ENCODE measurements at regions not wholly inside any gene's neighbourhood (a gene's known extent, or its start where the extent isn't known, plus 50 kb on each side); places are given as distances from the start of the nearest gene placed in this dataset.

DNA sequence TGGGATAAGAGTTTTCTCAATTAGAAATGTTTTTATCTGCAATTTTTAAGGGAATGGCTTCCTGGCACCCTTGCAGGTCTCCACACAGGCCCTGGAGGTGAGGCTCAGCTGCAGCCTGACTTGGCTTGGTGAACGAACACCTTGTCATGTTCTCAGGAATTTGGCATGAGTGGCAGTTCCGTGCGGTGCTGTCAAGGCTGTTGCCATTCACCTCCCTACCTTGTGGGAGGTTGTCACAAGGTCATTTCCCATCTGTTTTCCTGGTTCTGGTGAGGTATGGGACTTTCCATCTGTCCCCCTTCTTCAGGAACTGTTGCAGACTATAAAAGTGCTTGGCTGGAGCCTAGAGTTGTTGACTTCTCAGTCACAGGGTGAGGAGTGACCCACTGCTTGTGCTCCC lies 82.9 kb downstream of the ELOVL4 start:
- Histone ChIP-seq H3K9ac (ENCODE audit: low read length) (no peak overlapping the region), H3K27ac (ENCODE audit: low read length, poor library complexity, severe bottlenecking) (no peak overlapping the region), H3K14ac (ENCODE audit: low read length in 2 of 2) (no peak overlapping the region), H2BK12ac (ENCODE audit: low read length in 2 of 2) (no peak overlapping the region), H2BK120ac (ENCODE audit: low read depth, low read length) (no peak overlapping the region), H3K79me1 (replicated peaks; ENCODE audit: low read length, poor library complexity, severe bottlenecking) (no peaks in the 10 kb centered on the region), H4K91ac (ENCODE audit: low read length) (no peak overlapping the region), H3K27me3 (ENCODE audit: control insufficient read depth in 1 of 2, insufficient read depth in 1 of 2, low read length in 2 of 2) (no peaks in the 10 kb centered on the region), H3K4me2 (ENCODE audit: low read length, poor library complexity, severe bottlenecking) (no peak overlapping the region), H2AK5ac (ENCODE audit: low read length, severe bottlenecking) (no peak overlapping the region), H3K36me3 (ENCODE audit: control insufficient read depth in 1 of 2, insufficient read depth in 2 of 2, low read depth in 1 of 2, low read length in 2 of 2) (no peaks in the 10 kb centered on the region), H2BK15ac (ENCODE audit: low read depth, poor library complexity, severe bottlenecking) (no peak overlapping the region), H3K18ac (ENCODE audit: low read depth in 1 of 2, low read length in 2 of 2) (no peak overlapping the region), H3K23ac (ENCODE audit: low read length in 2 of 2) (no peak overlapping the region), H3K4me3 (ENCODE audit: insufficient read depth in 1 of 2, low read depth in 1 of 2, low read length in 2 of 2) (no peak overlapping the region), H3K9me3 (ENCODE audit: control insufficient read depth, low read length) (no peaks in the 10 kb centered on the region), H2BK5ac (ENCODE audit: low read depth, low read length, poor library complexity, severe bottlenecking) (no peak overlapping the region), H2AFZ (ENCODE audit: low read depth, low read length) (no peak overlapping the region), H3K4me1 (ENCODE audit: control insufficient read depth, insufficient read depth, low read depth, low read length) (peaks cover under 1% of the 10 kb centered on the region), H3K4ac (ENCODE audit: low read depth in 1 of 2, low read length in 2 of 2) (no peak overlapping the region), H4K8ac (ENCODE audit: low read length) (no peak overlapping the region)
- 80% methylated on average over 3 of the region's 3 CpGs for WGBS
- DNase-seq, result no peak

DNA sequence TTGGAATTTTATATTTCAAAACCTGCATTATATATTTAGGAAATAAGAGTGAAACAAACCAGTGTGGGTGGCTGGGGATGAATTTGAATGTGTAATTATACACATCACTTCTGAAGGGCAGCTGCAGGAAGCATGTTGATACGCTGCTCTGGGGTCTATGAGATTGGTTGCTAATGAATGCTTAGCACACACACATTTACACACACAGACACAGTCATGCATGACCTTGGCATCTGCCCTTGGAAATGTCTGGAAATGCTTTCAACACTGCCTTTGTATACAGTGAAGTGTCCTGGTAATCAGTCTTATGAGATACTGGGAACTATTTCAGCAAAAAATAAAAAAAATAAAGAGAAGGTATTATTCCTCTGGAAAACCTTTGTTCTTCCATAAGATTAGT lies 83.4 kb downstream of the ELOVL4 start:
- no peak overlapping the region for H2BK15ac ChIP-seq (ENCODE audit: low read depth, poor library complexity, severe bottlenecking)
- no peak overlapping the region for H2BK5ac ChIP-seq (ENCODE audit: low read depth, low read length, poor library complexity, severe bottlenecking)
- H3K4me2 ChIP-seq (ENCODE audit: low read length, poor library complexity, severe bottlenecking), result no peak overlapping the region
- H3K27me3 ChIP-seq (ENCODE audit: control insufficient read depth in 1 of 2, insufficient read depth in 1 of 2, low read length in 2 of 2), result no peaks in the 10 kb centered on the region
- no peak overlapping the region for H3K14ac ChIP-seq (ENCODE audit: low read length in 2 of 2)
- no peak overlapping the region for H3K9ac ChIP-seq (ENCODE audit: low read length)
- no peaks in the 10 kb centered on the region for H3K9me3 ChIP-seq (ENCODE audit: control insufficient read depth, low read length)
- H3K27ac ChIP-seq (ENCODE audit: low read length, poor library complexity, severe bottlenecking), result no peak overlapping the region
- H4K8ac ChIP-seq (ENCODE audit: low read length), result no peak overlapping the region
- H3K36me3 ChIP-seq (ENCODE audit: control insufficient read depth in 1 of 2, insufficient read depth in 2 of 2, low read depth in 1 of 2, low read length in 2 of 2), result no peaks in the 10 kb centered on the region
- H2AFZ ChIP-seq (ENCODE audit: low read depth, low read length), result no peak overlapping the region
- no peak overlapping the region for H2AK5ac ChIP-seq (ENCODE audit: low read length, severe bottlenecking)
- no peak overlapping the region for H3K4ac ChIP-seq (ENCODE audit: low read depth in 1 of 2, low read length in 2 of 2)
- no peak for DNase-seq
- H2BK12ac ChIP-seq (ENCODE audit: low read length in 2 of 2), result no peak overlapping the region
- H3K4me3 ChIP-seq (ENCODE audit: insufficient read depth in 1 of 2, low read depth in 1 of 2, low read length in 2 of 2), result no peak overlapping the region
- no peak overlapping the region for H4K91ac ChIP-seq (ENCODE audit: low read length)
- no peak overlapping the region for H2BK120ac ChIP-seq (ENCODE audit: low read depth, low read length)
- no peaks in the 10 kb centered on the region for H3K4me1 ChIP-seq (ENCODE audit: control insufficient read depth, insufficient read depth, low read depth, low read length)
- no peak overlapping the region for H3K18ac ChIP-seq (ENCODE audit: low read depth in 1 of 2, low read length in 2 of 2)
- no CpG with 5 or more reads among the region's 1 CpG for WGBS
- H3K79me1 ChIP-seq (replicated peaks; ENCODE audit: low read length, poor library complexity, severe bottlenecking), result no peaks in the 10 kb centered on the region
- no peak overlapping the region for H3K23ac ChIP-seq (ENCODE audit: low read length in 2 of 2)

DNA sequence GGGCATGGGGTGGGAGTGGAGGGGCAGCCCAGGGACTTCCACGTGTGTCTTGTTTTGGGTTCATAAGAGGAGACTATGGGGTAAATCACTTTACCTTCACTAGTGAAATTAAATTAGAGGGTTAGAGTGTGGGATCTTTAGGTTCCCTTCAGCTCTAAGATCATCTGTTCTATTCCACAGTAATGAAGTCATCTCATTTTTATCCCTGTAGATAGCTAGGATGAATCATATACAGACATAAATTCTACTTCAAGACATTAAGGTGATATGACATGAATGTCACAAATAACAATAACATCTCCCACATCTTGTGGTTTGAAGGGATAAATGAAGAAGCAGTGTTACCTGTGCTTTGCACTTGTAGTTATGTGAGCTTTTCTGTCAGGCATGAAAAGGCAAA lies 83.8 kb downstream of the ELOVL4 start:
- no peak overlapping the region for H3K9ac ChIP-seq (ENCODE audit: low read length)
- no peak overlapping the region for H3K18ac ChIP-seq (ENCODE audit: low read depth in 1 of 2, low read length in 2 of 2)
- H3K4me1 ChIP-seq (ENCODE audit: control insufficient read depth, insufficient read depth, low read depth, low read length), result no peaks in the 10 kb centered on the region
- no peak overlapping the region for H2BK5ac ChIP-seq (ENCODE audit: low read depth, low read length, poor library complexity, severe bottlenecking)
- no peak overlapping the region for H2BK12ac ChIP-seq (ENCODE audit: low read length in 2 of 2)
- no peak overlapping the region for H4K8ac ChIP-seq (ENCODE audit: low read length)
- no peak for DNase-seq
- no peaks in the 10 kb centered on the region for H3K36me3 ChIP-seq (ENCODE audit: control insufficient read depth in 1 of 2, insufficient read depth in 2 of 2, low read depth in 1 of 2, low read length in 2 of 2)
- H3K27ac ChIP-seq (ENCODE audit: low read length, poor library complexity, severe bottlenecking), result no peak overlapping the region
- H3K9me3 ChIP-seq (ENCODE audit: control insufficient read depth, low read length), result no peaks in the 10 kb centered on the region
- no peaks in the 10 kb centered on the region for H3K79me1 ChIP-seq (replicated peaks; ENCODE audit: low read length, poor library complexity, severe bottlenecking)
- no peak overlapping the region for H2AFZ ChIP-seq (ENCODE audit: low read depth, low read length)
- H3K14ac ChIP-seq (ENCODE audit: low read length in 2 of 2), result no peak overlapping the region
- H2BK120ac ChIP-seq (ENCODE audit: low read depth, low read length), result no peak overlapping the region
- WGBS, result no CpG with 5 or more reads among the region's 1 CpG
- H3K4me3 ChIP-seq (ENCODE audit: insufficient read depth in 1 of 2, low read depth in 1 of 2, low read length in 2 of 2), result no peak overlapping the region
- H2AK5ac ChIP-seq (ENCODE audit: low read length, severe bottlenecking), result no peak overlapping the region
- H3K4me2 ChIP-seq (ENCODE audit: low read length, poor library complexity, severe bottlenecking), result no peak overlapping the region
- no peak overlapping the region for H3K23ac ChIP-seq (ENCODE audit: low read length in 2 of 2)
- no peak overlapping the region for H4K91ac ChIP-seq (ENCODE audit: low read length)
- no peak overlapping the region for H2BK15ac ChIP-seq (ENCODE audit: low read depth, poor library complexity, severe bottlenecking)
- no peaks in the 10 kb centered on the region for H3K27me3 ChIP-seq (ENCODE audit: control insufficient read depth in 1 of 2, insufficient read depth in 1 of 2, low read length in 2 of 2)
- no peak overlapping the region for H3K4ac ChIP-seq (ENCODE audit: low read depth in 1 of 2, low read length in 2 of 2)

DNA sequence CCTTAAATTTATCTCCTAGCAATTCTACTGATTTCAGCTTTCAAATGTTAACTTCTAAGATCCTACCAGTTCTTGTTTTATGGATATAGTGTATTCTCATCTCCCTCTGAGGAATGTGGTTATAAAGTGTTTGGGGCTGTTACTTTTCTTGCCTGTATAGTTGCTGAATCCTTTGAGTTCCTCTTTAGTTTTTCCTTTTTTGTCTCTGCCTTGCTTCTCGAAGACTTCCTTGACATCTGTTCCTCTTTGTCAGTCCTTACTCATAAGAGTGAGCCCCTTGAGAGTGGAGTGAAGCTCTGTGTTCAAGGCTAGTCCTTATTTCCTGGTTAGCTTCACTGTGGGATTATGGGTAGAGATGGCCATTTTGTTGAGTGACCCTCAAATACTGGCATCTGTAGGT lies 84.6 kb downstream of the ELOVL4 start:
- no peak overlapping the region for H3K4me2 ChIP-seq (ENCODE audit: low read length, poor library complexity, severe bottlenecking)
- no peak overlapping the region for H2BK5ac ChIP-seq (ENCODE audit: low read depth, low read length, poor library complexity, severe bottlenecking)
- no peak overlapping the region for H3K4me3 ChIP-seq (ENCODE audit: insufficient read depth in 1 of 2, low read depth in 1 of 2, low read length in 2 of 2)
- H3K23ac ChIP-seq (ENCODE audit: low read length in 2 of 2), result no peak overlapping the region
- H3K14ac ChIP-seq (ENCODE audit: low read length in 2 of 2), result peak overlapping the region in 1 of 2 experiments; percentile 21
- no peak overlapping the region for H2BK12ac ChIP-seq (ENCODE audit: low read length in 2 of 2)
- WGBS, result no CpG with 5 or more reads among the region's 1 CpG
- no peak overlapping the region for H3K18ac ChIP-seq (ENCODE audit: low read depth in 1 of 2, low read length in 2 of 2)
- H4K91ac ChIP-seq (ENCODE audit: low read length), result no peak overlapping the region
- no peak overlapping the region for H2AK5ac ChIP-seq (ENCODE audit: low read length, severe bottlenecking)
- no peaks in the 10 kb centered on the region for H3K36me3 ChIP-seq (ENCODE audit: control insufficient read depth in 1 of 2, insufficient read depth in 2 of 2, low read depth in 1 of 2, low read length in 2 of 2)
- H3K27me3 ChIP-seq (ENCODE audit: control insufficient read depth in 1 of 2, insufficient read depth in 1 of 2, low read length in 2 of 2), result no peaks in the 10 kb centered on the region
- no peak for DNase-seq
- no peak overlapping the region for H2AFZ ChIP-seq (ENCODE audit: low read depth, low read length)
- H3K9me3 ChIP-seq (ENCODE audit: control insufficient read depth, low read length), result no peaks in the 10 kb centered on the region
- no peak overlapping the region for H2BK15ac ChIP-seq (ENCODE audit: low read depth, poor library complexity, severe bottlenecking)
- no peaks in the 10 kb centered on the region for H3K4me1 ChIP-seq (ENCODE audit: control insufficient read depth, insufficient read depth, low read depth, low read length)
- H2BK120ac ChIP-seq (ENCODE audit: low read depth, low read length), result no peak overlapping the region
- no peak overlapping the region for H4K8ac ChIP-seq (ENCODE audit: low read length)
- H3K9ac ChIP-seq (ENCODE audit: low read length), result no peak overlapping the region
- no peak overlapping the region for H3K4ac ChIP-seq (ENCODE audit: low read depth in 1 of 2, low read length in 2 of 2)
- H3K79me1 ChIP-seq (replicated peaks; ENCODE audit: low read length, poor library complexity, severe bottlenecking), result no peaks in the 10 kb centered on the region
- H3K27ac ChIP-seq (ENCODE audit: low read length, poor library complexity, severe bottlenecking), result no peak overlapping the region
